Lung (tissue), 11 donors: ENCODE measurements at regions not wholly inside any gene's neighbourhood (a gene's known extent, or its start where the extent isn't known, plus 50 kb on each side); places are given as distances from the start of the nearest gene placed in this dataset.

ENCODE experiments used
- ATAC-seq: fragments of 200-7000 bp; cut with Tn5 transposase; one replicate; pipeline ENCODE4 v1.9.1; 2020; ENCODE audit warnings: moderate number of reproducible peaks; ENCODE audit not compliant: insufficient read depth, low FRiP score
- DNase-seq, 3 donors: peaks; one replicate each; pipeline ENCODE4 v3.0.0-alpha.2; 2013 to 2017
- H3K27ac ChIP-seq, 2 donors: one replicate each; pipeline ENCODE4 v1.5.1; 2013; ENCODE audit warnings: mild to moderate bottlenecking in 2 of 2, moderate library complexity in 2 of 2, control low read depth in 1 of 2, inconsistent platforms in 1 of 2, low read depth in 1 of 2, low read length in 1 of 2
- H3K27me3 ChIP-seq, 3 donors: one replicate each; pipeline ENCODE4 v1.5.1; 2013; ENCODE audit warnings: low read length in 2 of 3; ENCODE audit not compliant: control insufficient read depth in 3 of 3, insufficient read depth in 3 of 3
- H3K36me3 ChIP-seq, 4 donors: one replicate each; pipeline ENCODE4 v1.5.1; 2013; ENCODE audit warnings: low read length in 4 of 4, mild to moderate bottlenecking in 1 of 4, moderate library complexity in 1 of 4; ENCODE audit not compliant: control insufficient read depth in 4 of 4, insufficient read depth in 4 of 4
- H3K4me1 ChIP-seq, 5 donors: one replicate each; pipeline ENCODE4 v1.5.1; 2013; ENCODE audit warnings: low read length in 5 of 5, mild to moderate bottlenecking in 2 of 5, moderate library complexity in 1 of 5; ENCODE audit not compliant: control insufficient read depth in 5 of 5, insufficient read depth in 5 of 5
- H3K4me3 ChIP-seq: one replicate; pipeline ENCODE4 v1.5.1; 2013; ENCODE audit warnings: mild to moderate bottlenecking, control low read depth, moderate library complexity
- H3K9ac ChIP-seq, 2 donors: one replicate each; pipeline ENCODE4 v1.5.1; 2013; ENCODE audit warnings: low read length in 2 of 2, control low read depth in 1 of 2; ENCODE audit not compliant: insufficient read depth in 1 of 2
- H3K9me3 ChIP-seq, 4 donors: one replicate each; pipeline ENCODE4 v1.5.1; 2013; ENCODE audit warnings: low read length in 3 of 4, mild to moderate bottlenecking in 1 of 4, moderate library complexity in 1 of 4; ENCODE audit not compliant: control insufficient read depth in 4 of 4, insufficient read depth in 3 of 4
- CTCF ChIP-seq: IDR thresholded peaks from 2 replicates; pipeline ENCODE4 v1.5.1; 2012; ENCODE audit warnings: mild to moderate bottlenecking; ENCODE audit errors: control extremely low read depth, extremely low read depth
- WGBS, 2 donors: extraction: QIAGEN DNeasy Blood & Tissue Kit; methylation state at CpG; one replicate each; pipeline ENCODE4 v1.1.7; 2013; 5-methylcytosine and 5-hydroxymethylcytosine counted together
- donor health status: control.
- donor health status: control.
- donor health status: Bipolar disorder and iron deficiency.
- donor health status: healthy.
- donor health status: DM: yes; HTN: yes; CAD: no.

GRCh38 chr7:131974671-131975070 is 418.2 kb upstream of the PODXL start:
- no peak overlapping the region for H3K27ac ChIP-seq
- H3K27me3 ChIP-seq: peaks cover 0 to 5% (median 0%) of the 10 kb centered on the region in 3 donors
- ATAC-seq (no peak), DNase-seq (no peak)
- TF ChIP-seq CTCF: no peak
- H3K4me3 ChIP-seq: no peak overlapping the region
- no peak overlapping the region for H3K9ac ChIP-seq
- WGBS, 2 donors: 48 to 67% methylated on average over 2 of the region's 2 CpGs
- no peaks in the 10 kb centered on the region for H3K4me1 ChIP-seq
- H3K9me3 ChIP-seq: peaks cover 0 to 5% (median 0%) of the 10 kb centered on the region in 4 donors
- no peaks in the 10 kb centered on the region for H3K36me3 ChIP-seq

GRCh38 chr7:131972251-131972650 is 415.8 kb upstream of the PODXL start:
- H3K4me3 ChIP-seq: no peak overlapping the region
- no peak overlapping the region for H3K27ac ChIP-seq
- H3K36me3 ChIP-seq: no peaks in the 10 kb centered on the region
- ATAC-seq (no peak), DNase-seq (no peak)
- H3K4me1 ChIP-seq: no peaks in the 10 kb centered on the region
- H3K27me3 ChIP-seq: peaks cover 0 to 5% (median 0%) of the 10 kb centered on the region in 3 donors
- WGBS, 2 donors: 43 to 48% methylated on average over 2 of the region's 2 CpGs
- TF ChIP-seq CTCF: no peak
- peaks cover 0 to 5% (median 0%) of the 10 kb centered on the region in 4 donors for H3K9me3 ChIP-seq
- no peak overlapping the region for H3K9ac ChIP-seq

- no peak overlapping the region for H3K9ac ChIP-seq
- H3K9me3 ChIP-seq: peaks cover 0 to 2% (median 0%) of the 10 kb centered on the region in 4 donors
- 50 to 52% methylated on average over 4 of the region's 4 CpGs for WGBS, 2 donors
- no peaks in the 10 kb centered on the region for H3K4me1 ChIP-seq
- no peak for TF ChIP-seq CTCF
- DNase-seq: no peak
- no peak for ATAC-seq
- no peak overlapping the region for H3K4me3 ChIP-seq
- H3K27me3 ChIP-seq: peaks cover 0 to 8% (median 0%) of the 10 kb centered on the region in 3 donors
- no peaks in the 10 kb centered on the region for H3K36me3 ChIP-seq
- no peak overlapping the region for H3K27ac ChIP-seq
Observed at GRCh38 chr7:131970602-131971001, 414.2 kb upstream of the PODXL start.

GRCh38 chr7:131969560-131969959 is 413.1 kb upstream of the PODXL start:
- H3K9ac ChIP-seq: no peak overlapping the region
- H3K27me3 ChIP-seq: peaks cover 0 to 9% (median 0%) of the 10 kb centered on the region in 3 donors
- no peak for DNase-seq
- H3K36me3 ChIP-seq: no peaks in the 10 kb centered on the region
- H3K4me3 ChIP-seq: no peak overlapping the region
- no peak overlapping the region for H3K27ac ChIP-seq
- ATAC-seq: no peak
- no peak for TF ChIP-seq CTCF
- 87 to 93% methylated on average over 4 of the region's 4 CpGs for WGBS, 2 donors
- no peaks in the 10 kb centered on the region for H3K4me1 ChIP-seq
- H3K9me3 ChIP-seq: peaks cover 0 to 3% (median 0%) of the 10 kb centered on the region in 4 donors
